WI38 (cell line): ENCODE measurements at regions not wholly inside any gene's neighbourhood (a gene's known extent, or its start where the extent isn't known, plus 50 kb on each side); places are given as distances from the start of the nearest gene placed in this dataset.

ENCODE experiments used
- H3K4me3 ChIP-seq: 2 replicates; pipeline ENCODE4 v1.5.1; 2011; ENCODE audit warnings: low read depth, mild to moderate bottlenecking, control low read depth, low read length
- CTCF ChIP-seq: IDR thresholded peaks from 2 replicates; pipeline ENCODE4 v1.5.1; 2012; ENCODE audit warnings: low read depth, mild to moderate bottlenecking, control low read depth, low read length

GRCh38 chr3:33919312-33920120, 121.1 kb downstream of the PDCD6IP start:
- no peak for TF ChIP-seq CTCF
- H3K4me3 ChIP-seq, result no peak overlapping the region

- H3K4me3 ChIP-seq, result no peak overlapping the region
- no peak for TF ChIP-seq CTCF
These were observed 122.1 kb downstream of the PDCD6IP start for GRCh38 chr3:33920511-33920910.

GRCh38 chr3:33921608-33922007, 123.2 kb downstream of the PDCD6IP start:
- no peak for TF ChIP-seq CTCF
- no peak overlapping the region for H3K4me3 ChIP-seq

- TF ChIP-seq CTCF, result no peak
- no peak overlapping the region for H3K4me3 ChIP-seq
These were observed 128.7 kb downstream of the PDCD6IP start for GRCh38 chr3:33926998-33927605.

- TF ChIP-seq CTCF, result no peak
- no peak overlapping the region for H3K4me3 ChIP-seq
These were observed 131.4 kb downstream of the PDCD6IP start for GRCh38 chr3:33929813-33930212.

- no peak for TF ChIP-seq CTCF
- H3K4me3 ChIP-seq, result no peak overlapping the region
These were observed 133.1 kb downstream of the PDCD6IP start for GRCh38 chr3:33931512-33931911.

GRCh38 chr3:33932010-33932764, 133.8 kb downstream of the PDCD6IP start:
- TF ChIP-seq CTCF, result no peak
- H3K4me3 ChIP-seq, result no peak overlapping the region
